SK-N-SH (cell line): ENCODE measurements at regions not wholly inside any gene's neighbourhood (a gene's known extent, or its start where the extent isn't known, plus 50 kb on each side); places are given as distances from the start of the nearest gene placed in this dataset.

Experiments used
- CTCF ChIP-seq: fragments of 200-600 bp; sonication (generic); IDR thresholded peaks from 2 replicates; pipeline ENCODE4 v1.6.1; 2017; ENCODE audit warnings: antibody characterized with exemption, mild to moderate bottlenecking, moderate library complexity
- EP300 ChIP-seq, 2 experiments: IDR thresholded peaks; 2 replicates each; pipeline versions ENCODE4 v1.4.0 to v1.6.1; 2012; ENCODE audit warnings: borderline replicate concordance in 1 of 2, low read depth in 1 of 2, low read length in 1 of 2
- EZH2phosphoT487 ChIP-seq: fragments of 200-600 bp; sonication (generic); IDR thresholded peaks from 2 replicates; pipeline ENCODE4 v1.6.1; 2017; ENCODE audit warnings: low read depth, mixed run types, mild to moderate bottlenecking, antibody characterized with exemption, moderate library complexity, borderline replicate concordance
- FOSL2 ChIP-seq: IDR thresholded peaks from 2 replicates; pipeline ENCODE4 v1.4.0; 2012; ENCODE audit warnings: low read depth, mild to moderate bottlenecking, moderate library complexity, borderline replicate concordance
- MEF2A ChIP-seq: IDR thresholded peaks from 2 replicates; pipeline ENCODE4 v1.4.0; 2012; ENCODE audit warnings: low read depth, borderline replicate concordance
- MXI1 ChIP-seq: IDR thresholded peaks from 2 replicates; pipeline ENCODE4 v1.6.1; 2012; ENCODE audit warnings: mild to moderate bottlenecking, low read depth, low read length, improper control_type of control experiment
- POLR2AphosphoS5 ChIP-seq: IDR thresholded peaks from 2 replicates; pipeline ENCODE4 v1.6.1; 2012; ENCODE audit warnings: low read depth, low read length
- RAD21 ChIP-seq: IDR thresholded peaks from 2 replicates; pipeline ENCODE4 v1.6.1; 2012; ENCODE audit warnings: mild to moderate bottlenecking, low read length
- REST ChIP-seq: IDR thresholded peaks from 2 replicates; pipeline ENCODE4 v1.6.1; 2012; ENCODE audit warnings: mild to moderate bottlenecking, low read depth, low read length, moderate library complexity
- RFX5 ChIP-seq: IDR thresholded peaks from 2 replicates; pipeline ENCODE4 v1.6.1; 2012; ENCODE audit warnings: mild to moderate bottlenecking, improper control_type of control experiment, low read length
- RXRA ChIP-seq: IDR thresholded peaks from 2 replicates; pipeline ENCODE4 v1.4.0; 2012; ENCODE audit warnings: low read depth, mild to moderate bottlenecking, borderline replicate concordance

- TF ChIP-seq REST (no peak), CTCF (no peak), FOSL2 (no peak), POLR2AphosphoS5 (no peak), RFX5 (no peak), EP300 (IDR thresholded peaks at IDR 0.05; ENCODE audit: borderline replicate concordance in 1 of 2, low read depth in 1 of 2, low read length in 1 of 2) (no peak), EZH2phosphoT487 (no peak), RAD21 (no peak), MXI1 (no peak), RXRA (no peak), MEF2A (no peak)
Observed at GRCh38 chr13:54859827-54860226, 1831.2 kb downstream of the OLFM4 start.
